Activated CD8-positive, alpha-beta memory T cell treated with anti-CD3 and anti-CD28 coated beads for 24 hours (primary cell): ENCODE measurements at regions not wholly inside any gene's neighbourhood (a gene's known extent, or its start where the extent isn't known, plus 50 kb on each side); places are given as distances from the start of the nearest gene placed in this dataset.

Source experiments
- DNase-seq: peaks from one replicate; pipeline ENCODE4 v3.0.0-alpha.2; 2020

GRCh38 chr10:2124135-2124534 lies 386.8 kb upstream of the ADARB2 start:
- no peak for DNase-seq

DNA sequence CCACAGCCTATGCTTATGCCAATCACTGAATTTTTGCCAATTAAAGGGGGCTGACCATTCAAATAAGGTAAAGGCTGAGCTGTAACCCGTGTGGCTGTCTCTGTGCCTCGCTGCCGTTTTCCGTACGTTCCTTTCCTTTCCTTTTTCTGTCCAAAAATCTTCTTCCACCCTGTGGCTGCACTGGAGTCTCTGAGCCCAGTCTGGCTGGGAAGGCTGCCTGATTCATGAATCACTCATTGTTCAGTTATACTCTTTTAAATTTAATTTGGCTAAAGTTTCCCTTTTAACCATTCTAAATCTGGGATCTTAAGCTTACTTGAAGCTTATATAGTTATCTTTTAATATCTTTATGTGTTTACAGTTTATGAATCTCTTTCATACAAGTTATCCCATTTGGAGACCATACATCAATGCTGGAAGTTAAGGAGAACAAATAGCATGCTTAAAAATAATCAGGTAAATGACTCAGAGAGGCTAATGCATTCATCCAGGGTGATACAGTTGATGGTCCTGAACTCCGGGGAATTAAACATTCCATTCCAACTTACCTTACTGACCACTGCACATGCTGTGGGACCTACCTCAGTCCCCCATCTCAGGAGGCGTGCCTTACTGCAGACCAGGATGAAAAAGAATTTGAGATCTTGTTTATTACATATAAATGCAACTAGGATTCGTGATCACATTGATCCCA lies 385.3 kb upstream of the ADARB2 start:
- no peak for DNase-seq

- DNase-seq = no peak
Observed at GRCh38 chr10:2121929-2122328, 384.6 kb upstream of the ADARB2 start.

GRCh38 chr10:2121315-2121714 lies 384.0 kb upstream of the ADARB2 start:
- no peak for DNase-seq

GRCh38 chr10:2120746-2121145 lies 383.4 kb upstream of the ADARB2 start:
- no peak for DNase-seq

- no peak for DNase-seq
Observed at GRCh38 chr10:2119316-2119715, 382.0 kb upstream of the ADARB2 start.

GRCh38 chr10:2118201-2118600 lies 380.9 kb upstream of the ADARB2 start:
- no peak for DNase-seq

DNA sequence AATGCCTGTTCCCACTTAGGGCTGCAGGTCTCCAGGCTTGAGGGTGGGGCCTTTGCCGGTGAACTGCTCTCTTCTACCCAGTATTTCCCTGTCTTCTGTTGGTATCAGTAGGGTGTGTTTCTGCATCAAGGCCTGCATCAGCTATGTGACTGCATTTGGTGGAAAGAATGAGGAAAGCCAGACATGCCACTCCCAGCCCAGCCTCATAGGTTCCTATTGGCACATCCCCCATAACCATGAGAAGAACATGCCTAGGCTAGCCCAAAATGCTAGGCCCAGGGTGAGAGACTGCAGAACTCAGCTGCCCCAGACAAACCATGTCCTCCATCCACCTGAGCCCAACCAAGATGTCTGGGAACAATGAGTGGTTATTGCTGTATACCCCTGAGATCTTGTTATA lies 380.3 kb upstream of the ADARB2 start:
- DNase-seq = no peak

DNA sequence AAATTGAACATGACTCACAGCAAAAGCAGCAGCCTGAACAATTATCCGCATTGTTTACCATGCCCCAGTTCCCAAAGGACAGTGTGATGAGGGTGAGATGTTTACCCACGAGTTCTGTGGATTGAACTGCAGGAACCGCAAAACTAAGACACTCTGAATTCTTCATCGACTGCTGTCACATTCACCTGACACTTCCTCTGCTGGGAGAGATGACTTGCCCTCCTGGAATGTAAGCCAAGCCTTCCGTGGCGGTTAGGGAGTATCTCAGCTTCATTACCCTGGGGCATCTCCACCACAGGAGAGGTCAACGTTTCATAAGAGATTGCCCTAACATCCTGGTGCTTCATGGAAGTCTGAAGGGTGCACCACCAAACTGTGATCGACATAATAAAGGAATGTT lies 374.6 kb upstream of the ADARB2 start:
- no peak for DNase-seq

DNA sequence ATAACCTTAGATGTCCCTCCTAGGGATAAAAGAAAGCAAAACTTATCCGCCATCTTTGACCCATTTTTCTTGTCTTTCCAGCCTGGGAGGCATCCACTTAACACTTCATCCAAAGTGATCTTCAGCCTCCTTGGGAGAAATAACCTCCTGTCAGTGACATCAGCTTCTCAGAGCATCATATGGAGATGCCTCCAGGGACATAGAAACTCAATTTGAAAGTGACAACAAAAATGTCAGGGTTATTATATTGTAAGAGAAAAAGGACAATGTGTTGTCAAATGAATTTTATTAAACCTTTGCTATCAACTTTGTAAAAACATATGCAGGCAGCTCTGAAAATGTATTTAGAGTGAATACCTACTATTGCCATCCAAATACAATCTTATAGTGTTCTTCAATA lies 371.2 kb upstream of the ADARB2 start:
- no peak for DNase-seq

DNA sequence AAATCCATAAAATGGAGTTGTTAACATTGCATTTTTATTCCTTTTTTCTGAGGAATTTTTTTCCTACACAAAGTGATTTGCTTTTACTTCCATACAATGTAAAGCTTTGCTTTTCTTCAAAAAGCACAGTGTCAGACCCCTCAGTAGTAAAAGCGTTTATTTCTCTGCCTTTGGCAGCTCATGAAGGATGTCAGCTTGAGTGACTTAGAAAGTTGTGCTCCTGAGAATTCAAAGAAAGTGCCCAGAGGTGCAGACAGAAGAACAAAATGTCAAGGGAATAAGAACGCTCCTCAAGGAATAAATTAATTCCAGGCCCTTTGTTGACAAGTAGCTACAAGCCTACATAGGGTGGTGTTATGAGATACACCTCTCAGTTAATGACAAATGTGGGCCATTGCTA lies 369.3 kb upstream of the ADARB2 start:
- DNase-seq = no peak

GRCh38 chr10:2099321-2099720 lies 362.0 kb upstream of the ADARB2 start:
- DNase-seq = no peak

- DNase-seq = no peak
Observed at GRCh38 chr10:2097937-2098336, 360.6 kb upstream of the ADARB2 start.

DNA sequence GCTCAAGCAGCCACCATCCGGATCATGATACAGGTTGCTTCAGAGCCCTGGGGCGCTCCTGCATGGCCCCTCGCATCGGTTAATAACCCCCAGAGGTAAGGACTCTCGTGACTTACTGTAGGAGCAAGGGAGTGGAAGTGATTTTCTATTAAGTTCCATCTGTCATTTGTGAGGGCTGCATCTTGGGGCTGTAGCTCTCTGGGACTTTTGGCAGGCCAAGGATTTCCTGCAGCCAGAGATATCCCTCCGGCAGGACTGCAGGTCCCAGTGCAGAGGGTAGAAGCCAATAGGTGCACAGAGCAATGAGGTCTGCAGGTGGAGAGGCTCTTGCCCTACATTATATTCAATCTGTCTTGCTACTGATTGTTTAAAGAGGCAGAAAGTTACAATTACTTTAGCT lies 356.8 kb upstream of the ADARB2 start:
- no peak for DNase-seq

GRCh38 chr10:2083591-2083990 lies 346.3 kb upstream of the ADARB2 start:
- no peak for DNase-seq

- no peak for DNase-seq
Observed at GRCh38 chr10:2081501-2081900, 344.2 kb upstream of the ADARB2 start.

DNA sequence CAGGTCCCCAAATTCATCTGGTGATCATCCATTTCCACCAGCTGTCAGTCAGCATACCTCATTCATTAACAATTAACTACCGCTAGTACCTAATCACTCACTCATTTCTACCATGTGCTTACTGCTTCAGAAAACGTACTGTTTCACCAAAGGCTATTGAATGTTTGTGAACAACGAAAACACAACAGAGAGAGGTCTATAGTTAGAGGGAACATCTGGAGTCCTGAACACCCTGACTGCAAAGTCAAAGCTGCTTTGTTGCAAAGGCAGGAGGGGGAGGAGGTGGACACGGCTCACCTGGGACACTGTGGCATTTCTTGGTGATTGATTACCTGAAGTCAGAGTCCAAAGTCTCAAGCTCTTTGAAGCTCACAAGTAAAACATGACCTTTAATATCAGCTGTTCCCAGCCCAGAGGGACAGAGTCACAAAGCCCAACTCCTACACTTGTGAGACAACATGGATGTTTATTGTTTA lies 342.3 kb upstream of the ADARB2 start:
- no peak for DNase-seq

GRCh38 chr10:2077231-2077630 lies 339.9 kb upstream of the ADARB2 start:
- no peak for DNase-seq

GRCh38 chr10:2076528-2076927 lies 339.2 kb upstream of the ADARB2 start:
- DNase-seq = no peak

DNA sequence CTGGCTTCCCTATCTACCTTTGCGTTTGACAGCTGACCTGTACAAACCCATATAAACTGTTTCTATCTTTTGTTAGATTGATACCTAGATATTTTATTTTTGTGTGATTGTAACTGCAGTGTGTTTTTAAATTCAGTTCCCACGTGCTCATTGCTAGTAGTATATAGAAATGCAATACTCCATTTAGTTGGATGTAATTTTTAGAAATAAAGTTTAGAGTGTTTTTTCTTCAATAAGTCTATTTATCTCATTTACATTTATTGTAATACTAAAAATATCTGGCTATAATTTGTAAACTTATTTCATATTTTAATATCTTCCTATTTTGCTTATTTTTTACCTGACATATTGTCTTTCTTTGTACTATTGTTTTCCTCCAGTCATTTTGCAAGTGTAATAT lies 329.7 kb upstream of the ADARB2 start:
- DNase-seq = no peak

- DNase-seq = no peak
Observed at GRCh38 chr10:2054728-2055127, 317.4 kb upstream of the ADARB2 start.

GRCh38 chr10:2053805-2054204 lies 316.5 kb upstream of the ADARB2 start:
- DNase-seq = no peak

- DNase-seq = no peak
Observed at GRCh38 chr10:2051108-2051507, 313.8 kb upstream of the ADARB2 start.

GRCh38 chr10:2049560-2049959 lies 312.2 kb upstream of the ADARB2 start:
- no peak for DNase-seq

DNA sequence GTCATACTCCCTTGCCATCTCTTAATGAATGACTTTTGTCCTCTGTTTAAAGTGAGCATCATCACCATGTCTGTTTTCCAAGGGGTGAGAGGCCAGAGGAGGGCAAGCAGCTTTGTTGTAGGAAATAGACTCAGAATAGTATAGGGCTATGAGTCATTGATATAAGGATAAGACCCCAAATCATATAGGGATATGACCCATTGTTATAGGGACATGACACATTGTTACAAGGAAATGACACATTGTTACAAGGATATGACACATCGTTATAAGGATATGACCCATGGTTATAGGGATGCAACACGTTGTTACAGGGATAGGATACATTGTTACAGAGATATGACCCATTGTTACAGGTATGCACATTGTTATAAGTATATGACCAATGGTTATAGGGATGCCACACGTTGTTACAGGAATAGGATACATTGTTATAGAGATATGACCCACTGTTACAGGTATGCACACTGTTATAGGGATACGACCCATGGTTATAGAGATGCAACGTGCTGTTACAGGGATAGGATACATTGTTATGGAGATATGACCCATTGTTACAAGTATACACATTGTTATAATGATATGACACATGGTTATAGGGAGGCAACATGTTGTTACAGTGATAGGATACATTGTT lies 311.1 kb upstream of the ADARB2 start:
- no peak for DNase-seq
